ENCODE measurements at regions not wholly inside any gene's neighbourhood (a gene's known extent, or its start where the extent isn't known, plus 50 kb on each side); places are given as distances from the start of the nearest gene placed in this dataset.

GRCh38 chr9:20189871-20190270 lies 401.0 kb upstream of the SLC24A2 start:
- DNase-seq: no peak
- Histone ChIP-seq H3K4me1 (no peaks in the 10 kb centered on the region), H3K4me3 (ENCODE audit: low read depth, low read length) (no peak overlapping the region), H3K36me3 (no peaks in the 10 kb centered on the region), H3K9me3 (no peaks in the 10 kb centered on the region), H3K27me3 (no peaks in the 10 kb centered on the region)
- TF ChIP-seq CTCF (IDR thresholded peaks at IDR 0.05; ENCODE audit: low read depth, low read length): no peak

- H3K4me3 ChIP-seq (ENCODE audit: low read depth, low read length): no peak overlapping the region
- H3K36me3 ChIP-seq: no peaks in the 10 kb centered on the region
- DNase-seq: no peak
- H3K9me3 ChIP-seq: no peaks in the 10 kb centered on the region
- H3K27me3 ChIP-seq: no peaks in the 10 kb centered on the region
- TF ChIP-seq CTCF (IDR thresholded peaks at IDR 0.05; ENCODE audit: low read depth, low read length): no peak
- H3K4me1 ChIP-seq: no peaks in the 10 kb centered on the region
These were observed 400.0 kb upstream of the SLC24A2 start for GRCh38 chr9:20188616-20189369.

GRCh38 chr9:20187318-20187717 lies 398.5 kb upstream of the SLC24A2 start:
- no peak for TF ChIP-seq CTCF (IDR thresholded peaks at IDR 0.05; ENCODE audit: low read depth, low read length)
- Histone ChIP-seq H3K9me3 (no peaks in the 10 kb centered on the region), H3K36me3 (no peaks in the 10 kb centered on the region), H3K4me3 (ENCODE audit: low read depth, low read length) (no peak overlapping the region), H3K4me1 (no peaks in the 10 kb centered on the region), H3K27me3 (no peaks in the 10 kb centered on the region)
- DNase-seq: no peak

- DNase-seq: no peak
These were observed 398.0 kb upstream of the SLC24A2 start for GRCh38 chr9:20186823-20187222.

GRCh38 chr9:20186231-20186630 lies 397.4 kb upstream of the SLC24A2 start:
- no peaks in the 10 kb centered on the region for H3K4me1 ChIP-seq
- H3K27me3 ChIP-seq: no peaks in the 10 kb centered on the region
- H3K9me3 ChIP-seq: no peaks in the 10 kb centered on the region
- TF ChIP-seq CTCF (IDR thresholded peaks at IDR 0.05; ENCODE audit: low read depth, low read length): no peak
- no peaks in the 10 kb centered on the region for H3K36me3 ChIP-seq
- DNase-seq: no peak
- no peak overlapping the region for H3K4me3 ChIP-seq (ENCODE audit: low read depth, low read length)

More at GRCh38 chr9:20186823-20187222, 398.0 kb upstream of the SLC24A2 start:
- H3K9me3 ChIP-seq: no peaks in the 10 kb centered on the region
- TF ChIP-seq CTCF (IDR thresholded peaks at IDR 0.05; ENCODE audit: low read depth, low read length): no peak
- H3K27me3 ChIP-seq: no peaks in the 10 kb centered on the region
- no peaks in the 10 kb centered on the region for H3K36me3 ChIP-seq
- no peak overlapping the region for H3K4me3 ChIP-seq (ENCODE audit: low read depth, low read length)
- H3K4me1 ChIP-seq: no peaks in the 10 kb centered on the region

- DNase-seq: no peak
- no peaks in the 10 kb centered on the region for H3K4me1 ChIP-seq
- H3K27me3 ChIP-seq: no peaks in the 10 kb centered on the region
- TF ChIP-seq CTCF (IDR thresholded peaks at IDR 0.05; ENCODE audit: low read depth, low read length): no peak
- no peaks in the 10 kb centered on the region for H3K36me3 ChIP-seq
- H3K9me3 ChIP-seq: no peaks in the 10 kb centered on the region
- H3K4me3 ChIP-seq (ENCODE audit: low read depth, low read length): no peak overlapping the region
These were observed 395.7 kb upstream of the SLC24A2 start for GRCh38 chr9:20184541-20184940.

Measured in BE2C (cell line).